ENCODE measurements at regions not wholly inside any gene's neighbourhood (a gene's known extent, or its start where the extent isn't known, plus 50 kb on each side); places are given as distances from the start of the nearest gene placed in this dataset.

DNA sequence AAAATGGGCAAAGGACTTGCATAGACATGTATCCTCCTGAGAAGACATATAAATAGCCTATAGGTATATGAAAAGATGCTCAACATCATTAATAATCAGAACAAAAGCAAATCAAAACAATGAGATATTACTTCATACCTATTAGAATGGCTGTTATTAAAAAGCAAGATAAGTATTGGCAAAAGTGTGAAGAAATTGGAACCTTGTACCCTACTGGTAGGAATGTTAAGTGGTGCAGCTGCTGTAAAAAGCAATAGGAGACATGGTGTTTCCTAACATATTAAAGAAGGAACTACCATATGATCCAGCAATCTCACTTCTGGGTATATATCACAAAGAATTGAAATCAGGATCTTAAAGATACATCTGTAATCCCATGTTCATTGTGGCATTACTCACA lies 69.8 kb upstream of the PRR16 start:
- TF ChIP-seq POLR2A (IDR thresholded peaks at IDR 0.05; ENCODE audit: low read length) (no peak), GATA1 (IDR thresholded peaks at IDR 0.05; ENCODE audit: low read depth, low read length) (no peak)

All from erythroblast (primary cell).